ENCODE measurements at regions not wholly inside any gene's neighbourhood (a gene's known extent, or its start where the extent isn't known, plus 50 kb on each side); places are given as distances from the start of the nearest gene placed in this dataset.

- H3K4me1 ChIP-seq = no peaks in the 10 kb centered on the region
- H3K4me3 ChIP-seq = no peak overlapping the region
- peaks cover 7% of the 10 kb centered on the region for H3K9me3 ChIP-seq (replicated peaks)
- H3K27me3 ChIP-seq (ENCODE audit: low read depth) = no peaks in the 10 kb centered on the region
- no peak overlapping the region for H3K27ac ChIP-seq (replicated peaks)
- no peaks in the 10 kb centered on the region for H3K36me3 ChIP-seq
- intact Hi-C loops (cut with micrococcal nuclease) = no loop called here
- TF ChIP-seq, protein P1, sequence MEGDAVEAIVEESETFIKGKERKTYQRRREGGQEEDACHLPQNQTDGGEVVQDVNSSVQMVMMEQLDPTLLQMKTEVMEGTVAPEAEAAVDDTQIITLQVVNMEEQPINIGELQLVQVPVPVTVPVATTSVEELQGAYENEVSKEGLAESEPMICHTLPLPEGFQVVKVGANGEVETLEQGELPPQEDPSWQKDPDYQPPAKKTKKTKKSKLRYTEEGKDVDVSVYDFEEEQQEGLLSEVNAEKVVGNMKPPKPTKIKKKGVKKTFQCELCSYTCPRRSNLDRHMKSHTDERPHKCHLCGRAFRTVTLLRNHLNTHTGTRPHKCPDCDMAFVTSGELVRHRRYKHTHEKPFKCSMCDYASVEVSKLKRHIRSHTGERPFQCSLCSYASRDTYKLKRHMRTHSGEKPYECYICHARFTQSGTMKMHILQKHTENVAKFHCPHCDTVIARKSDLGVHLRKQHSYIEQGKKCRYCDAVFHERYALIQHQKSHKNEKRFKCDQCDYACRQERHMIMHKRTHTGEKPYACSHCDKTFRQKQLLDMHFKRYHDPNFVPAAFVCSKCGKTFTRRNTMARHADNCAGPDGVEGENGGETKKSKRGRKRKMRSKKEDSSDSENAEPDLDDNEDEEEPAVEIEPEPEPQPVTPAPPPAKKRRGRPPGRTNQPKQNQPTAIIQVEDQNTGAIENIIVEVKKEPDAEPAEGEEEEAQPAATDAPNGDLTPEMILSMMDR (IDR thresholded peaks at IDR 0.05; ENCODE audit: borderline replicate concordance) = no peak
- DNase-seq = no peak
These were observed 197.9 kb downstream of the SUCLA2 start for GRCh38 chr13:47803131-47803530.

GRCh38 chr13:47801555-47801954 is 199.5 kb downstream of the SUCLA2 start:
- Histone ChIP-seq H3K4me1 (no peaks in the 10 kb centered on the region), H3K4me3 (no peak overlapping the region), H3K27me3 (ENCODE audit: low read depth) (no peaks in the 10 kb centered on the region), H3K9me3 (replicated peaks) (peaks cover 7% of the 10 kb centered on the region), H3K27ac (replicated peaks) (no peak overlapping the region), H3K36me3 (no peaks in the 10 kb centered on the region)
- DNase-seq = no peak
- intact Hi-C loops (cut with micrococcal nuclease) = no loop called here
- TF ChIP-seq, protein P1 (IDR thresholded peaks at IDR 0.05; ENCODE audit: borderline replicate concordance) = no peak

DNA sequence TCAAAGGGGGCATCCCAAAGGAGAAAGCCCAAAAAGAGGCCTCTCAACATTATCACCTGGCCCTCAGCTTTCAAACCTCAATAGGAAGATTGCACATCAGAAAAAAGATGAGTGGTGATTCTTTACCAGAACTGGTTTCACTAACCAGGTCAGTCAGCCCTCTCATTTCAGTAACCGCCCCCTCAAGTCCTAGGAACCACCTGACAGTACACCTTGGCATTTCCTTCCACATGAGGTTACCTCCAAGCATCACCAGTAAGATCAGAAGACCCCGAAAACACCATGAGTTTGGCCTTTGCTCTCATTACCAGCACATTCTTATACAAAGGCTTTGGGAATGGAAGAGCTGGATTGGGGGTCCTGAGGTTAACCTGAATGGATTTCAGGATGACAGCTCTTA is 200.5 kb downstream of the SUCLA2 start:
- H3K27ac ChIP-seq (replicated peaks) = no peak overlapping the region
- TF ChIP-seq, protein P1 (IDR thresholded peaks at IDR 0.05; ENCODE audit: borderline replicate concordance) = no peak

GRCh38 chr13:47798906-47799305 is 202.2 kb downstream of the SUCLA2 start:
- intact Hi-C loops (cut with micrococcal nuclease) = no loop called here
- Histone ChIP-seq H3K27ac (replicated peaks) (no peak overlapping the region), H3K9me3 (replicated peaks) (peaks cover 4% of the 10 kb centered on the region), H3K4me3 (no peak overlapping the region), H3K27me3 (ENCODE audit: low read depth) (no peaks in the 10 kb centered on the region), H3K36me3 (no peaks in the 10 kb centered on the region), H3K4me1 (no peaks in the 10 kb centered on the region)
- no peak for DNase-seq
- TF ChIP-seq, protein P1 (IDR thresholded peaks at IDR 0.05; ENCODE audit: borderline replicate concordance) = peak; percentile 26

More for the DNA sequence above, 200.5 kb downstream of the SUCLA2 start:
- Histone ChIP-seq H3K9me3 (replicated peaks) (peaks cover 7% of the 10 kb centered on the region), H3K36me3 (no peaks in the 10 kb centered on the region), H3K4me1 (no peaks in the 10 kb centered on the region), H3K27me3 (ENCODE audit: low read depth) (no peaks in the 10 kb centered on the region), H3K4me3 (no peak overlapping the region)
- intact Hi-C loops (cut with micrococcal nuclease) = no loop called here
- no peak for DNase-seq

DNA sequence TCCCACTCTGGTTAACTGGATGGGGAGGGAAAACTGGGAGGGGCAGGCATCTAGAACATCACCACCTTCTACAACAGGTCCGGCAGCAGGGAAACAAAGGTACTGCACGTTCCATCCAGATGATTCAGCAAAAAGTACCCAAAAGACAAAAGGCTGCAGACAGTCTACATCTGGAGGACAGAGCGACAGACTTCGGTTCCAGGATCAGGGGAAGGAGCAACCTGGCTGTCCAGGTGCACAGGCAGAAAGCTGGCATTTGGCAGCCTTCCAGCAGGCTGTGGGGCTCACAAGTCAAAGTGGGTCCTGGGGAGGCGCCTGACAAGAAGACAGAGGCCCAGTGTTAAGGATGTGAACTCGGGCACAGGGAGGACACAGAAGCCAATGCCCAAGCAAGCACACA is 202.9 kb downstream of the SUCLA2 start:
- H3K9me3 ChIP-seq (replicated peaks) = peaks cover 4% of the 10 kb centered on the region
- TF ChIP-seq, protein P1 (IDR thresholded peaks at IDR 0.05; ENCODE audit: borderline replicate concordance) = no peak
- no peak overlapping the region for H3K27ac ChIP-seq (replicated peaks)
- no peaks in the 10 kb centered on the region for H3K36me3 ChIP-seq
- intact Hi-C loops (cut with micrococcal nuclease) = no loop called here
- no peak for DNase-seq
- no peak overlapping the region for H3K4me3 ChIP-seq
- H3K4me1 ChIP-seq = no peaks in the 10 kb centered on the region
- no peaks in the 10 kb centered on the region for H3K27me3 ChIP-seq (ENCODE audit: low read depth)

- intact Hi-C loops (cut with micrococcal nuclease) = no loop called here
- Histone ChIP-seq H3K4me1 (no peaks in the 10 kb centered on the region), H3K9me3 (replicated peaks) (peaks cover 5% of the 10 kb centered on the region), H3K4me3 (no peak overlapping the region), H3K27me3 (ENCODE audit: low read depth) (no peaks in the 10 kb centered on the region), H3K36me3 (no peaks in the 10 kb centered on the region), H3K27ac (replicated peaks) (peak overlapping the region; percentile 6)
- DNase-seq = peak; percentile 22
- TF ChIP-seq, protein P1 (IDR thresholded peaks at IDR 0.05; ENCODE audit: borderline replicate concordance) = no peak
These were observed 204.3 kb downstream of the SUCLA2 start for GRCh38 chr13:47796816-47797215.

All from left ventricle myocardium inferior (tissue), 1 donor.